HCT116 (cell line): ENCODE measurements at regions not wholly inside any gene's neighbourhood (a gene's known extent, or its start where the extent isn't known, plus 50 kb on each side); places are given as distances from the start of the nearest gene placed in this dataset.
"Not testable (repeated sequence)": the region's sequence is repeated elsewhere in the genome, so short reads cannot be mapped to it uniquely, and the experiment has no call there.

Experiments
- ATAC-seq: fragments of 200-7000 bp; cut with Tn5 transposase; 2 replicates; pipeline ENCODE4 v1.9.1; 2020; ENCODE audit warnings: mild to moderate bottlenecking, moderate library complexity
- BruUV-seq: library from RNA; stranded (reverse); fragments of 400-500 nt; replicated peaks from 2 replicates; lab custom pipeline; 2021; lab: Mats Ljungman, UMichigan
- CTCF ChIA-PET: fragments of 300-600 bp; sonication (Branson Sonifier 250); formaldehyde crosslinking; loops from one replicate; lab custom pipeline; 2021; ENCODE audit warnings: antibody characterized with exemption; lab: Charles Lee
- POLR2A ChIA-PET: fragments of 300-600, 350-600 bp; sonication (Branson Sonifier 250); formaldehyde crosslinking; loops from one replicate; lab custom pipeline; 2021; ENCODE audit warnings: antibody characterized with exemption; lab: Charles Lee
- RAD21 ChIA-PET, 2 experiments: fragments of 300-600 bp; sonication (Branson Sonifier 250); formaldehyde crosslinking; loops; one replicate each; lab custom pipeline; 2023; ENCODE audit warnings: low total read pairs in 2 of 2; ENCODE audit not compliant: uncharacterized antibody in 2 of 2, unreplicated experiment in 2 of 2, low non-redundant PET in 1 of 2; lab: Charles Lee
- DNase-seq: peaks from one replicate; pipeline ENCODE4 v3.0.0-alpha.2; 2010; ENCODE audit warnings: low read depth, low spot score
- H2AFZ ChIP-seq: fragments of 200-600 bp; shearing (Covaris generic), sonication (generic); 2 replicates; pipeline ENCODE4 v1.6.1; 2017; ENCODE audit warnings: low read depth, mixed run types, mixed read lengths, antibody characterized with exemption, low read length; ENCODE audit not compliant: poor library complexity, severe bottlenecking
- H3K27ac ChIP-seq: 2 replicates; pipeline ENCODE4 v1.5.1; 2012; ENCODE audit warnings: low read depth, low read length
- H3K27me3 ChIP-seq: fragments of 200-600 bp; sonication (generic); 2 replicates; pipeline ENCODE4 v1.6.1; 2016; ENCODE audit warnings: mixed run types, low read length, mixed read lengths; ENCODE audit not compliant: insufficient read depth
- H3K36me3 ChIP-seq, 2 experiments: fragments of 200-500 bp in 1 of 2; fragments of 200-600 bp in 1 of 2; sonication (Bioruptor generic) in 1 of 2; sonication (generic) in 1 of 2; 2 replicates each; pipeline versions ENCODE4 v1.5.1 to v1.6.1; 2014 to 2016; ENCODE audit warnings: low read length in 2 of 2, inconsistent platforms in 1 of 2, mixed read lengths in 1 of 2, mixed run types in 1 of 2; ENCODE audit not compliant: insufficient read depth in 2 of 2, control insufficient read depth in 1 of 2
- H3K4me1 ChIP-seq, 2 experiments: fragments of 200-600 bp in 1 of 2; sonication (generic) in 1 of 2; 2 replicates each; pipeline versions ENCODE4 v1.5.1 to v1.6.1; 2012 to 2017; ENCODE audit warnings: low read length in 2 of 2, inconsistent platforms in 1 of 2, mild to moderate bottlenecking in 1 of 2, mixed read lengths in 1 of 2, mixed run types in 1 of 2, moderate library complexity in 1 of 2; ENCODE audit not compliant: insufficient read depth in 2 of 2, control insufficient read depth in 1 of 2
- H3K4me2 ChIP-seq: fragments of 200-600 bp; sonication (generic); 2 replicates; pipeline ENCODE4 v1.6.1; 2017; ENCODE audit warnings: mixed run types, low read length, mixed read lengths
- H3K4me3 ChIP-seq, 2 experiments: fragments of 200-600 bp in 1 of 2; sonication (generic) in 1 of 2; replicated peaks in 1 of 2; 2 replicates each; pipeline ENCODE4 v1.5.1; 2011 to 2016; ENCODE audit warnings: low read length in 2 of 2, control low read depth in 1 of 2, low read depth in 1 of 2, mild to moderate bottlenecking in 1 of 2, mixed read lengths in 1 of 2, mixed run types in 1 of 2
- H3K79me2 ChIP-seq: fragments of 200-600 bp; sonication (generic); 2 replicates; pipeline ENCODE4 v1.6.1; 2017; ENCODE audit warnings: mild to moderate bottlenecking, mixed run types, low read length, moderate library complexity, mixed read lengths; ENCODE audit not compliant: insufficient read depth
- H3K9ac ChIP-seq: fragments of 200-600 bp; sonication (generic); 2 replicates; pipeline ENCODE4 v1.6.1; 2016; ENCODE audit warnings: low read length, mixed read lengths
- H3K9me2 ChIP-seq: fragments of 200-600 bp; sonication (generic), shearing (Covaris generic); 2 replicates; pipeline ENCODE4 v1.6.1; 2017; ENCODE audit warnings: mixed run types, mild to moderate bottlenecking, moderate library complexity; ENCODE audit not compliant: insufficient read depth
- H3K9me3 ChIP-seq, 2 experiments: fragments of 200-500 bp in 1 of 2; fragments of 200-600 bp in 1 of 2; sonication (Bioruptor generic) in 1 of 2; sonication (generic) in 1 of 2; 2 replicates each; pipeline ENCODE4 v1.6.1; 2014 to 2017; ENCODE audit warnings: low read length in 2 of 2, mixed read lengths in 2 of 2, inconsistent platforms in 1 of 2, low read depth in 1 of 2, mild to moderate bottlenecking in 1 of 2, mixed run types in 1 of 2, moderate library complexity in 1 of 2; ENCODE audit not compliant: control insufficient read depth in 1 of 2, insufficient read depth in 1 of 2
- H4K20me1 ChIP-seq: fragments of 200-600 bp; sonication (generic), shearing (Covaris generic); 2 replicates; pipeline ENCODE4 v1.6.1; 2017; ENCODE audit warnings: mixed run types, mild to moderate bottlenecking, moderate library complexity; ENCODE audit not compliant: insufficient read depth
- intact Hi-C: fragments of 100-400 bp; cut with micrococcal nuclease; formaldehyde crosslinking; loops from 2 replicates; pipeline ENCODE4 v1.10.0; 2022

GRCh38 chr7:128592209-128592608 is 79.9 kb upstream of the GARIN1A start:
- BruUV-seq, intact Hi-C loops, H3K27me3 ChIP-seq, POLR2A ChIA-PET, ATAC-seq, H3K27ac ChIP-seq, H3K9ac ChIP-seq, H3K9me3 ChIP-seq, CTCF ChIA-PET, H3K9me2 ChIP-seq, H3K79me2 ChIP-seq, H4K20me1 ChIP-seq, H3K4me3 ChIP-seq, RAD21 ChIA-PET, H3K4me1 ChIP-seq, DNase-seq, H3K36me3 ChIP-seq, H2AFZ ChIP-seq, H3K4me2 ChIP-seq: not testable (repeated sequence)

DNA sequence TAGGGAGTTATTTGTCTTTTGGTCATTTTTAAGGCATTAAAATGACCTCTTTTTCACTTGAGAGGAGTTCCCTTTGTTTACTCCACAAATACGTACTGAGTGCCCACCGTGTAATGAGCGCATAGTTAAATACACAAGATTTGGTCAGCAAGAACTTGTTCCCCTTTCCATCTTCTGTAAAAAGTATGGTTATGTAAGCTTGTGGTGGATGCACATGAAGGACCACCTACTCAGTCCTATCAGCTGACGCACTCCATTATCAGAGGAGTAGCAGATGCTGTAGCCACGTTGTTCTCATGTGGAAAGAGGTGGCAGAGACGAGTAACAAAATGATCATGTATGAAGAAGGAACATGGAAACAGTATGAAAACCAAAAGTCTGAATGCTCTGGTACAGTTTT is 78.0 kb upstream of the GARIN1A start:
- H4K20me1 ChIP-seq, H3K27me3 ChIP-seq, H2AFZ ChIP-seq, H3K9ac ChIP-seq, H3K4me1 ChIP-seq, H3K27ac ChIP-seq, ATAC-seq, H3K4me2 ChIP-seq, RAD21 ChIA-PET, H3K79me2 ChIP-seq, POLR2A ChIA-PET, H3K4me3 ChIP-seq, BruUV-seq, DNase-seq, H3K9me2 ChIP-seq, CTCF ChIA-PET, intact Hi-C loops, H3K36me3 ChIP-seq, H3K9me3 ChIP-seq: not testable (repeated sequence)

GRCh38 chr7:128596336-128597128 is 75.6 kb upstream of the GARIN1A start:
- BruUV-seq, H3K4me3 ChIP-seq, RAD21 ChIA-PET, H3K27ac ChIP-seq, H2AFZ ChIP-seq, H3K4me1 ChIP-seq, ATAC-seq, H4K20me1 ChIP-seq, H3K27me3 ChIP-seq, H3K9me3 ChIP-seq, intact Hi-C loops, H3K36me3 ChIP-seq, H3K9me2 ChIP-seq, H3K79me2 ChIP-seq, H3K4me2 ChIP-seq, DNase-seq, H3K9ac ChIP-seq, POLR2A ChIA-PET: not testable (repeated sequence)
- CTCF ChIA-PET, result interaction anchor here (1.1 kb wide), 1 partner anchor 12 kb away, joined by 3 read pairs; no protein-coding TSS in a partner anchor

GRCh38 chr7:128598946-128599345 is 73.1 kb upstream of the GARIN1A start:
- DNase-seq, H3K79me2 ChIP-seq, H3K36me3 ChIP-seq, ATAC-seq, intact Hi-C loops, H3K9me3 ChIP-seq, RAD21 ChIA-PET, H3K9me2 ChIP-seq, H3K27ac ChIP-seq, H4K20me1 ChIP-seq, POLR2A ChIA-PET, H3K4me1 ChIP-seq, BruUV-seq, H3K4me2 ChIP-seq, H3K27me3 ChIP-seq, H3K4me3 ChIP-seq, H3K9ac ChIP-seq, H2AFZ ChIP-seq: not testable (repeated sequence)
- CTCF ChIA-PET, result interaction anchor here (1.0 kb wide), 1 partner anchor 10 kb away, joined by 3 read pairs; no protein-coding TSS in a partner anchor
